Heart left ventricle (tissue), 16 donors: ENCODE measurements at regions not wholly inside any gene's neighbourhood (a gene's known extent, or its start where the extent isn't known, plus 50 kb on each side); places are given as distances from the start of the nearest gene placed in this dataset.
A peak's percentile ranks its signal among the peaks of the same experiment; 100 is the strongest.

ENCODE experiments used
- ATAC-seq, 4 donors: fragments of 200-7000 bp; cut with Tn5 transposase; one replicate each; pipeline ENCODE4 v1.9.1; 2020 to 2022; ENCODE audit warnings: moderate library complexity in 4 of 4, mild to moderate bottlenecking in 3 of 4, moderate number of reproducible peaks in 1 of 4
- DNase-seq, 5 donors: peaks; one replicate each; pipeline ENCODE4 v3.0.0-alpha.2; 2020
- H3K27ac ChIP-seq, 12 donors: fragments of 200-600 bp; sonication (generic) in 4 of 12; one replicate each; pipeline versions ENCODE4 v1.5.0 to v1.8.0; 2016 to 2022; ENCODE audit warnings: mild to moderate bottlenecking in 2 of 12
- H3K27me3 ChIP-seq, 9 donors: fragments of 200-600 bp; sonication (generic) in 2 of 9; one replicate each; pipeline versions ENCODE4 v1.5.1 to v1.8.0; 2016 to 2022; ENCODE audit warnings: mild to moderate bottlenecking in 3 of 9
- H3K36me3 ChIP-seq, 9 donors: fragments of 200-600 bp; sonication (generic) in 2 of 9; one replicate each; pipeline versions ENCODE4 v1.5.0 to v1.8.0; 2018 to 2022; ENCODE audit warnings: mild to moderate bottlenecking in 2 of 9
- H3K4me1 ChIP-seq, 12 donors: fragments of 200-600 bp; sonication (generic) in 4 of 12; one replicate each; pipeline versions ENCODE4 v1.5.0 to v1.8.0; 2016 to 2022; ENCODE audit warnings: mild to moderate bottlenecking in 3 of 12
- H3K4me3 ChIP-seq, 12 donors: fragments of 200-600 bp; sonication (generic) in 4 of 12; one replicate each; pipeline versions ENCODE4 v1.5.0 to v1.8.0; 2017 to 2022; ENCODE audit warnings: mild to moderate bottlenecking in 9 of 12, moderate library complexity in 4 of 12
- H3K9me3 ChIP-seq, 12 donors: fragments of 200-600 bp; sonication (generic) in 4 of 12; one replicate each; pipeline versions ENCODE4 v1.5.0 to v1.8.0; 2016 to 2022; ENCODE audit warnings: mild to moderate bottlenecking in 1 of 12
- CTCF ChIP-seq, 12 donors: fragments of 200-600 bp; sonication (generic) in 4 of 12; IDR thresholded peaks; one replicate each; pipeline versions ENCODE4 v1.5.0 to v1.8.0; 2018 to 2022; ENCODE audit warnings: antibody characterized with exemption in 12 of 12, mild to moderate bottlenecking in 5 of 12
- POLR2A ChIP-seq, 2 donors: fragments of 450-650 bp; IDR thresholded peaks; one replicate each; pipeline ENCODE4 v1.6.1; 2017; ENCODE audit warnings: antibody characterized with exemption in 2 of 2, mild to moderate bottlenecking in 2 of 2, moderate library complexity in 2 of 2
- WGBS, 4 donors: extraction: QIAGEN DNeasy Blood & Tissue Kit in 2 of 4; methylation state at CpG; one replicate each; pipeline versions ENCODE4 v1.1.5 to v1.1.7; 2013 to 2018; 5-methylcytosine and 5-hydroxymethylcytosine counted together
- intact Hi-C, 10 donors: fragments of 100-400 bp; cut with DNase I; formaldehyde crosslinking; loops; one replicate each; pipeline versions ENCODE4 v1.11.1 to v1.14.2; 2022
- donor health status: ischemic (EF 13 %, LVEDD 7.1; RV severe dilation, severe dysfunction).
- donor health status: healthy with polysubstance abuse.
- donor health status: DM: no; HTN: yes; CAD: no.
- donor health status: DM: no; HTN: no; CAD: no.
- donor health status: ischemic (EF 25% LVEDD 6.9; RV normal size, moderate dysfunction).
- donor health status: ischemic (EF 25% LVEDD 5.7; RV mildly dilated, moderate dysfunction).
- donor health status: healthy.
- donor health status: DM: yes; HTN: yes; CAD: no.
- donor health status: ischemic (EF 35%, LVEDD 5.7; RV mildly dilated, moderate dysfunction).
- donor health status: nonischemic (EF 11% LVEDD 7.7; RV severe dilation, severe dysfunction).
- donor health status: DM: yes; HTN: yes; CAD: no.
- donor health status: PGD.
- donor health status: ischemic (EF 29% LVEDD 5.4; RV normal size, mild dysfunction).
- donor health status: nonischemic (EF 23%, LVEDD 6.1; RV moderate dilation, normal function).

- no peaks in the 10 kb centered on the region for H3K4me1 ChIP-seq
- no peak for DNase-seq
- TF ChIP-seq POLR2A (IDR thresholded peaks at IDR 0.05) (no peak), CTCF (IDR thresholded peaks at IDR 0.05) (no peak)
- WGBS, 4 donors: 74 to 80% (median 77%) methylated on average over 4 of the region's 4 CpGs
- H3K36me3 ChIP-seq: no peaks in the 10 kb centered on the region
- H3K27ac ChIP-seq: no peak overlapping the region
- no peak for ATAC-seq
- no peaks in the 10 kb centered on the region for H3K9me3 ChIP-seq
- H3K4me3 ChIP-seq: no peak overlapping the region
- intact Hi-C loops: no loop called here
- H3K27me3 ChIP-seq: peaks cover 0 to 41% (median 3%) of the 10 kb centered on the region in 9 donors
These were observed 69.9 kb upstream of the FOXQ1 start for GRCh38 chr6:1242021-1242420.

GRCh38 chr6:1240766-1241318 is 71.1 kb upstream of the FOXQ1 start:
- ATAC-seq: no peak
- WGBS, 4 donors: 65 to 86% (median 85%) methylated on average over 2 of the region's 2 CpGs
- peaks cover 0 to 39% (median 3%) of the 10 kb centered on the region in 9 donors for H3K27me3 ChIP-seq
- H3K36me3 ChIP-seq: no peaks in the 10 kb centered on the region
- TF ChIP-seq POLR2A (IDR thresholded peaks at IDR 0.05) (no peak), CTCF (IDR thresholded peaks at IDR 0.05) (no peak)
- no peak overlapping the region for H3K4me3 ChIP-seq
- no peak overlapping the region for H3K27ac ChIP-seq
- no peak for DNase-seq
- H3K9me3 ChIP-seq: no peaks in the 10 kb centered on the region
- H3K4me1 ChIP-seq: no peaks in the 10 kb centered on the region
- intact Hi-C loops: no loop called here

GRCh38 chr6:1239805-1240204 is 72.1 kb upstream of the FOXQ1 start:
- 79 to 83% (median 81%) methylated on average over 7 of the region's 7 CpGs for WGBS, 4 donors
- TF ChIP-seq POLR2A (IDR thresholded peaks at IDR 0.05) (no peak), CTCF (IDR thresholded peaks at IDR 0.05) (no peak)
- DNase-seq: no peak
- H3K4me1 ChIP-seq: no peaks in the 10 kb centered on the region
- H3K4me3 ChIP-seq: no peak overlapping the region
- intact Hi-C loops: no loop called here
- H3K27ac ChIP-seq: no peak overlapping the region
- H3K36me3 ChIP-seq: no peaks in the 10 kb centered on the region
- H3K9me3 ChIP-seq: no peaks in the 10 kb centered on the region
- no peak for ATAC-seq
- peaks cover 0 to 35% (median 3%) of the 10 kb centered on the region in 9 donors for H3K27me3 ChIP-seq

- Histone ChIP-seq H3K27ac (no peak overlapping the region), H3K9me3 (no peaks in the 10 kb centered on the region), H3K4me3 (no peak overlapping the region), H3K36me3 (no peaks in the 10 kb centered on the region), H3K4me1 (no peaks in the 10 kb centered on the region), H3K27me3 (peaks cover 0 to 36% (median 3%) of the 10 kb centered on the region in 9 donors)
- 81 to 88% (median 84%) methylated on average over 8 of the region's 8 CpGs for WGBS, 4 donors
- TF ChIP-seq POLR2A (IDR thresholded peaks at IDR 0.05) (no peak), CTCF (IDR thresholded peaks at IDR 0.05) (no peak)
- peak in 1 of 4 donors; percentile 24 for ATAC-seq
- DNase-seq: no peak
- intact Hi-C loops: no loop called here
These were observed 73.9 kb upstream of the FOXQ1 start for GRCh38 chr6:1238040-1238439.
